Thyroid gland (tissue), 4 donors: ENCODE measurements at regions not wholly inside any gene's neighbourhood (a gene's known extent, or its start where the extent isn't known, plus 50 kb on each side); places are given as distances from the start of the nearest gene placed in this dataset.

Experiments
- DNase-seq, 2 donors: peaks; one replicate each; pipeline ENCODE4 v3.0.0-alpha.2; 2019
- H3K27ac ChIP-seq, 3 donors: fragments of 200-600 bp; sonication (generic); 1 replicate in 2 of 3; 2 replicates in 1 of 3; pipeline ENCODE4 v1.5.1; 2016 to 2019; ENCODE audit warnings: mild to moderate bottlenecking in 1 of 3, moderate library complexity in 1 of 3
- H3K27me3 ChIP-seq: fragments of 200-600 bp; sonication (generic); one replicate; pipeline ENCODE4 v1.5.1; 2019
- H3K36me3 ChIP-seq, 2 donors: fragments of 200-600 bp; sonication (generic); one replicate each; pipeline ENCODE4 v1.5.1; 2016 to 2019
- H3K4me1 ChIP-seq, 2 donors: fragments of 200-600 bp; sonication (generic); one replicate each; pipeline ENCODE4 v1.5.1; 2017 to 2019
- H3K4me3 ChIP-seq, 3 donors: fragments of 200-600 bp; sonication (generic); replicated peaks in 1 of 3; 1 replicate in 2 of 3; 2 replicates in 1 of 3; pipeline ENCODE4 v1.5.1; 2016; ENCODE audit warnings: mild to moderate bottlenecking in 1 of 3
- H3K9me3 ChIP-seq: fragments of 200-600 bp; sonication (generic); one replicate; pipeline ENCODE4 v1.5.1; 2017
- CTCF ChIP-seq, 6 experiments: fragments of 200-600 bp in 3 of 6; fragments of 450-650 bp in 3 of 6; sonication (generic) in 3 of 6; IDR thresholded peaks; one replicate each; pipeline ENCODE4 v1.5.1; 2016 to 2019; ENCODE audit warnings: antibody characterized with exemption in 6 of 6, mild to moderate bottlenecking in 2 of 6, inconsistent platforms in 1 of 6, moderate library complexity in 1 of 6
- POLR2A ChIP-seq, 2 donors: fragments of 450-650 bp; IDR thresholded peaks; one replicate each; pipeline ENCODE4 v1.6.1; 2017; ENCODE audit warnings: antibody characterized with exemption in 2 of 2, mild to moderate bottlenecking in 2 of 2, moderate library complexity in 1 of 2
- WGBS, 2 donors: methylation state at CpG; one replicate each; pipeline ENCODE4 v1.1.5; 2017; 5-methylcytosine and 5-hydroxymethylcytosine counted together
- intact Hi-C: fragments of 100-400 bp; cut with DNase I; formaldehyde crosslinking; loops from one replicate; pipeline ENCODE4 v1.15.1; 2023

GRCh38 chr16:73280388-73280787 is 232.5 kb upstream of the ZFHX3 start:
- intact Hi-C loops = no loop called here
- no peak overlapping the region for H3K4me3 ChIP-seq
- no peaks in the 10 kb centered on the region for H3K9me3 ChIP-seq
- H3K36me3 ChIP-seq = no peaks in the 10 kb centered on the region
- TF ChIP-seq CTCF (IDR thresholded peaks at IDR 0.05) (no peak), POLR2A (IDR thresholded peaks at IDR 0.05) (no peak)
- no peak overlapping the region for H3K27ac ChIP-seq
- DNase-seq = no peak
- H3K4me1 ChIP-seq = no peaks in the 10 kb centered on the region
- H3K27me3 ChIP-seq = no peaks in the 10 kb centered on the region
- WGBS, 2 donors = 91 to 98% methylated on average over 2 of the region's 2 CpGs

GRCh38 chr16:73279451-73279850 is 231.5 kb upstream of the ZFHX3 start:
- Histone ChIP-seq H3K27ac (no peak overlapping the region), H3K4me3 (no peak overlapping the region), H3K9me3 (no peaks in the 10 kb centered on the region), H3K36me3 (no peaks in the 10 kb centered on the region), H3K27me3 (no peaks in the 10 kb centered on the region), H3K4me1 (no peaks in the 10 kb centered on the region)
- WGBS, 2 donors = 54 to 58% methylated on average over 3 of the region's 3 CpGs
- intact Hi-C loops = no loop called here
- DNase-seq = no peak
- TF ChIP-seq POLR2A (IDR thresholded peaks at IDR 0.05) (no peak), CTCF (IDR thresholded peaks at IDR 0.05) (no peak)

- no peak for DNase-seq
- no peak overlapping the region for H3K4me3 ChIP-seq
- no peaks in the 10 kb centered on the region for H3K4me1 ChIP-seq
- intact Hi-C loops = no loop called here
- TF ChIP-seq POLR2A (IDR thresholded peaks at IDR 0.05) (no peak), CTCF (IDR thresholded peaks at IDR 0.05) (no peak)
- H3K27me3 ChIP-seq = no peaks in the 10 kb centered on the region
- H3K9me3 ChIP-seq = no peaks in the 10 kb centered on the region
- no peaks in the 10 kb centered on the region for H3K36me3 ChIP-seq
- no peak overlapping the region for H3K27ac ChIP-seq
- WGBS, 2 donors = 83 to 85% methylated on average over 5 of the region's 5 CpGs
Measured at GRCh38 chr16:73277071-73277470, 229.1 kb upstream of the ZFHX3 start.

GRCh38 chr16:73275448-73275847 is 227.5 kb upstream of the ZFHX3 start:
- no peak overlapping the region for H3K4me3 ChIP-seq
- no peak for DNase-seq
- TF ChIP-seq POLR2A (IDR thresholded peaks at IDR 0.05) (no peak), CTCF (IDR thresholded peaks at IDR 0.05) (no peak)
- no peaks in the 10 kb centered on the region for H3K36me3 ChIP-seq
- intact Hi-C loops = no loop called here
- WGBS, 2 donors = 91 to 93% methylated on average over 2 of the region's 2 CpGs
- H3K27me3 ChIP-seq = no peaks in the 10 kb centered on the region
- no peak overlapping the region for H3K27ac ChIP-seq
- no peaks in the 10 kb centered on the region for H3K9me3 ChIP-seq
- no peaks in the 10 kb centered on the region for H3K4me1 ChIP-seq

GRCh38 chr16:73275024-73275423 is 227.1 kb upstream of the ZFHX3 start:
- H3K4me1 ChIP-seq = no peaks in the 10 kb centered on the region
- intact Hi-C loops = no loop called here

More at GRCh38 chr16:73275024-73275423, 227.1 kb upstream of the ZFHX3 start:
- Histone ChIP-seq H3K4me3 (no peak overlapping the region), H3K36me3 (no peaks in the 10 kb centered on the region), H3K9me3 (no peaks in the 10 kb centered on the region), H3K27ac (no peak overlapping the region), H3K27me3 (no peaks in the 10 kb centered on the region)
- 58 to 83% methylated on average over 5 of the region's 5 CpGs for WGBS, 2 donors
- no peak for DNase-seq
- no peak for TF ChIP-seq POLR2A (IDR thresholded peaks at IDR 0.05)
- TF ChIP-seq CTCF (IDR thresholded peaks at IDR 0.05) = no peak
